Activated CD8-positive, alpha-beta memory T cell treated with anti-CD3 and anti-CD28 coated beads for 24 hours (primary cell): ENCODE measurements at regions not wholly inside any gene's neighbourhood (a gene's known extent, or its start where the extent isn't known, plus 50 kb on each side); places are given as distances from the start of the nearest gene placed in this dataset.

Experiments used
- DNase-seq: peaks from one replicate; pipeline ENCODE4 v3.0.0-alpha.2; 2020

- no peak for DNase-seq
Observed at GRCh38 chr2:81583311-81584108, 1279.0 kb upstream of the LRRTM1 start.

GRCh38 chr2:81576713-81577112 lies 1272.2 kb upstream of the LRRTM1 start:
- DNase-seq, result no peak

- DNase-seq, result no peak
Observed at GRCh38 chr2:81551040-81551634, 1246.6 kb upstream of the LRRTM1 start.

- no peak for DNase-seq
Observed at GRCh38 chr2:81550277-81550676, 1245.7 kb upstream of the LRRTM1 start.

- no peak for DNase-seq
Observed at GRCh38 chr2:81549646-81550045, 1245.1 kb upstream of the LRRTM1 start.

GRCh38 chr2:81545626-81546025 lies 1241.1 kb upstream of the LRRTM1 start:
- no peak for DNase-seq

GRCh38 chr2:81542119-81542518 lies 1237.6 kb upstream of the LRRTM1 start:
- no peak for DNase-seq

- DNase-seq, result no peak
Observed at GRCh38 chr2:81529944-81530343, 1225.4 kb upstream of the LRRTM1 start.

- no peak for DNase-seq
Observed at GRCh38 chr2:81528852-81529480, 1224.4 kb upstream of the LRRTM1 start.

GRCh38 chr2:81523344-81523743 lies 1218.8 kb upstream of the LRRTM1 start:
- DNase-seq, result no peak

GRCh38 chr2:81513328-81513727 lies 1208.8 kb upstream of the LRRTM1 start:
- no peak for DNase-seq

GRCh38 chr2:81505586-81505985 lies 1201.0 kb upstream of the LRRTM1 start:
- no peak for DNase-seq

- no peak for DNase-seq
Observed at GRCh38 chr2:81495556-81495955, 1191.0 kb upstream of the LRRTM1 start.

GRCh38 chr2:81483254-81483653 lies 1178.7 kb upstream of the LRRTM1 start:
- no peak for DNase-seq

- DNase-seq, result no peak
Observed at GRCh38 chr2:81481994-81482368, 1177.4 kb upstream of the LRRTM1 start.

GRCh38 chr2:81481242-81481993 lies 1176.9 kb upstream of the LRRTM1 start:
- DNase-seq, result no peak

GRCh38 chr2:81467096-81467495 lies 1162.5 kb upstream of the LRRTM1 start:
- DNase-seq, result no peak

- no peak for DNase-seq
Observed at GRCh38 chr2:81462420-81462819, 1157.9 kb upstream of the LRRTM1 start.

- DNase-seq, result no peak
Observed at GRCh38 chr2:81445176-81445575, 1140.6 kb upstream of the LRRTM1 start.

GRCh38 chr2:81437456-81438000 lies 1133.0 kb upstream of the LRRTM1 start:
- DNase-seq, result no peak

- no peak for DNase-seq
Observed at GRCh38 chr2:81436256-81436655, 1131.7 kb upstream of the LRRTM1 start.

GRCh38 chr2:81412681-81413080 lies 1108.1 kb upstream of the LRRTM1 start:
- no peak for DNase-seq

- DNase-seq, result no peak
Observed at GRCh38 chr2:81403508-81403907, 1099.0 kb upstream of the LRRTM1 start.
